NCI-H2029 (cell line): ENCODE measurements at regions not wholly inside any gene's neighbourhood (a gene's known extent, or its start where the extent isn't known, plus 50 kb on each side); places are given as distances from the start of the nearest gene placed in this dataset.

Experiments
- DNase-seq: peaks from one replicate; lab custom pipeline; 2025; lab: John Stamatoyannopoulos, UW

DNA sequence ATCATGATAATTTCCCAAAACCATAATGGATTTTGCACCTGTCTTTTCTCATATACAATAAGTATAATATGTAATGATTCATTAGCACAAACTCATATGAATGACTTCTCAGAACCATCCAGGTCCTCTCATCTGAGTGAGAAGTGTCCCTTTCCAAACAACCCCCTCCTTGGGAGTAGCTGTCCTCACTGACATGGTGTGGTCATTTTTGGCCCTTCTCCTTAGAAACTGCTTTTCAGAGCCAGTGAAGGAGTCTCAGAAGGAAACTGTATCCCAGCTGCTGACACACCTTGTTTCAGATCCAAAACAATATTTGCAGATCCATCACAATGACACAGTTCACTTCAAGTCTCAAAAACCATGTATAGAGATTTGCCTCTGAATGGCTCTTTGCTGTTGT is 95.5 kb downstream of the MIS18A start:
- DNase-seq: no peak

DNA sequence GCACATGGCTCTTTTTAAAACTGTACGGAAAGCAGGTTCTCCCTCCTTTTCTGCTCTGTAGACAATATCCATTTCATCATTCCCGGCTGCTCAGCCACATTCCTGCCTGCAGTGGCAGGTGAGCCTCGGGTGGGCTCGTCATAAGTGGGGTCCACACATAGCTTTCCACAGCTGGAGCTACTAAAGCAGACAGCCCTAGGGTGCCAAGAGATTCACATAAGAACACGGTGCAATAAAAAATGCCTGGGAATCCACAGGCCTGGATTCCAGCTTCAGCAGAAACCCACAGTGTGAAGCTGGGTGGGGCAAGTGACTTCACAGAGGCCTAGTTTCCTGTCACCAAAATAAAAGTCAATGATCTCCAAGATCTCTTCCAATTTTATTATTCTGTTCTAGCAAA is 96.4 kb downstream of the MIS18A start:
- no peak for DNase-seq

- no peak for DNase-seq
Observed at GRCh38 chr21:32181457-32181856, 97.4 kb downstream of the MIS18A start.

- no peak for DNase-seq
Observed at GRCh38 chr21:32174819-32175218, 104.0 kb downstream of the MIS18A start.

- no peak for DNase-seq
Observed at GRCh38 chr21:32173121-32173724, 105.6 kb downstream of the MIS18A start.

DNA sequence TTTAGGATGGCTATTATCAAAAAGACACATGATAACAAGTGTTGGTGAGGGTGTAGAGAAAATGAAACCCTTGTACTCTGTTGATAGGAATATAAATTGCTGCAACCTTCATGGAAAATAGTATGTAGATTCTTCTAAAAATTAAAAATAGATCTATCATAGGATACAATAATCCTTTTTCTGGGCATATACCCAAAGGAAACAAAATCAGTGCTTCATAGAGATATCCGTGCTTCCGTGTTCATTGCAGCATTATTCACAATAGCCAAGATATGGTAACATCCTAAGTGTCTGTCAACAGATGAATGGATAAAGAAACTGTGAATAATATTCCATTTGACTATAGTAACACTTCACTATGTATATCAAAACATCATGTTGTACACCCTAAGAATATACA is 106.7 kb downstream of the MIS18A start:
- no peak for DNase-seq

DNA sequence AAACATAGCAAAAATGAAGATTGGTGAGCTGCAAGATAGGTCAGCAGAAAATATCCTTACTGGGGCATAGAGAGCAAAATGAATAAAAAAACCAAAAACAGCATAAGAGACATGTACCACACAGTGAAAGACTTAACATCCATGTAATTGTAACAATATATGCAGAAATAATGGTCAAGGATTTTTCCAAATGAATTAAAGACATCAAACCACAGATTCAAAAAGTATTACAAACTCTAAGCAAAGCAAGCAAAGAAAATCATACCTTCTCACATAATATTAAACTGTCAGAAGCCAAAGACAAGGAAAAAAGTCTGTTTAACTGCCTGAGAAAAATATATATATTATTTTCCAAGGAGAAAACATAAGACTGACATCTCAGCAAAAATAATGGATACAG is 111.3 kb downstream of the MIS18A start:
- no peak for DNase-seq

DNA sequence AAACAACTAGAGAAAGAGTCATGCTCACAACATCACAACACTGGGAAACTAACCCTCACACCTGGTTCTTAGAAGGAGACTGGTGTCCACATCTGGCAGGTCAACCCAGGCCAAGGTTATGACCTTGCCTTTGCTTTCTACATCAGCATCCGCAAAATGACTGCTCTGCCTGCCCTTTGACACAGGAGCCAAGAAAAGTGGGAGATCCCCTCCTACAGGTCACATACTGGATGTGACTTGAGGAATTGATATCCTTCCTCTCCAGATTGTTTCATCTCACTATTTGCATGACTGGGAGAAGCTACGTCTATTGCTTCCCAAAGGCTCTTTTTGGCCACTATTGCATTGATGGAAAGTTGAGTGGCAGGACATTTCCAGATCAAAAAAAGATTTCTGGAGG is 115.5 kb downstream of the MIS18A start:
- no peak for DNase-seq

DNA sequence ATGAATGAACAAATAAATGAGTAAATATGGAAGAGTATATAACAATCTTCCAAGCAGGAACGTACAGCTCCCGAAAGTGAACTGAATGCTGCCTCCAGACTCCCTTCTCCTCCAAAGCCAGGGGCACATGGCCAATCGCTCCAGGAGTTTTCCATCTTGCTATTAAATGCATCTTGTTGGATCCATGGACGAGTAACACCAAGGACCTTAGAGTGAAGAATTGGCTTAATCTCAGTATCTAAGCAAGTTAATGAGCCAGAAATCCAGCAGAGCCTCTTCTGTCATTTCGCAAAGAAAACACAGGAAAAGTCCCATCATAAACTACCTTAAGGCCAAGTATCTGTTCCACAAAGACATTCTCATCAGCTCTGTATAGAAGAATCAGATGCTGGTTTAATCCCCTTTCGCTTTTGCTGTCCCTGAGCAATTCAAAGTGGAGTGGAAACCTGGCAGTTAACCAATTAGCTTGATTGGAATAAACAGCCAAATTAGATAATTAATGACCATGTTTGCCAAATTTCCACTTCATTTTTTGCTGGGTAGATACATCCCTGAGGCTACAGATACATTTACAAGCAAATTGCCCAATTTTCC is 116.0 kb downstream of the MIS18A start:
- no peak for DNase-seq

DNA sequence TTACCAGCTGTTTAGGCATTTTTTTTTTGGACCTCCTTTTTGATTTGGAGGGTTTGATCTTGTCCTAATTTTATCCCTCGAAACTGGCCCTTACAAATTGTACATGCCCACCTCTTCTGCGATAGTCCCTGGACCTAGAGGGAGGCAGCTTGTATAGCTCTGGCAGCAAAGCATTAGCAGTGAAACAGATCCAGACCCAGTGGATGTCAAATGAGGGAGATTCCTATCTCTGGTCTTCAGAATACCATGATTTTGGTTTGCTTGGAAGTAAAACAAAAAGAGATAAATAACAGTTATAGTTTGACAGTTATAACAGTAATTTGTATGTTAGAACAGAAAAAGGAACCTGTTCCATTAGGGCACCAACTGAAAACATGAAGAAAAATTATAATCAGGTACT is 123.6 kb downstream of the MIS18A start:
- no peak for DNase-seq

GRCh38 chr21:32147041-32147440 is 131.8 kb downstream of the MIS18A start:
- no peak for DNase-seq

GRCh38 chr21:32144851-32145250 is 134.0 kb downstream of the MIS18A start:
- DNase-seq: no peak

DNA sequence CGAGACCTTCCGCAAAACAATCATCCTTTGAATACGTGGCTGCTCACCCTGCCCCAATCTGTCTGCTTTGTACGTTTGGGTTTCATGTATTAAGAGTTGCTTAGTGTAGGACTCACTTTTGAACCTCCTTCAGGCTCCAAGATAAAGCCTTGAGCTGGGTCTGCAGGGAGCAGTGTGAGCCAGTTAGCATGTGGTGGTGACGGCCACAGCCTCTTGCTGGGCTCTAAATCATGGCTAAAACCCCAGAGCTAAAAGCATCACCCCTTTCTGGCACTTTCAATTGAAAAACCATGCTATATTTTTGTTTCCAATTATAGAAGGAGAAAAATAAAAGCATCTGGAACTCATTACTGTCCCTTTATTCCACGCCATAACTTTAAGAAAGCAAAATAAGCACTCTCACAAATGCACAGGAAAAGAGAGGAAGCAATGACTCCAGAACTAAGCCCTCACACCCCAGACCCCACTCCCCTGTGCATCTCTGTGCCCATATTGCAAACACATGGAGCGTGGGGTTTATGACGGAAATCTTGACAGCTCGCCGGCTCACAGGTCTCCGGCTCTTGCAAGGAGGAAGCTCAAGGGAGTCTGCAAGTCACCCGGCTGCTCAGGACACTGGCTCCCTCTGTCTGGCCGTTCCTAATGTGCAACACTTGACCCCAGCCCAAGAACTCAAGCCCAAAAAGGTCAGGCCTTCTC is 135.5 kb downstream of the MIS18A start:
- no peak for DNase-seq

DNA sequence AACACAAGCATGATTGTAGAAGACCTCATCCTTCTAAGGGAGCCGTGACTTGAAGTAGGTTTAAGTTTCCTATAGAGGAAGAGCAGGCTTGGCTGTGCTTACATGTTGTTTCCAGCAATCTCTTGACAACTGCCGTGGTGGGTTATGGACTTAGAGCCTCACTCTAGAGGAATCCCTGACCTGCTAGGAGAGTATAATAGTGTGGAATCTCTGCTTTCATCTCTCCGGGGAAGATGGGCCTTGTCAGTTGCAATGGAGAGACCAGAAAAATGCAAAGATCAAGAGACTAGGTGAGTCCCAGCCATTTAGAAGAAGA is 137.6 kb downstream of the MIS18A start:
- no peak for DNase-seq

DNA sequence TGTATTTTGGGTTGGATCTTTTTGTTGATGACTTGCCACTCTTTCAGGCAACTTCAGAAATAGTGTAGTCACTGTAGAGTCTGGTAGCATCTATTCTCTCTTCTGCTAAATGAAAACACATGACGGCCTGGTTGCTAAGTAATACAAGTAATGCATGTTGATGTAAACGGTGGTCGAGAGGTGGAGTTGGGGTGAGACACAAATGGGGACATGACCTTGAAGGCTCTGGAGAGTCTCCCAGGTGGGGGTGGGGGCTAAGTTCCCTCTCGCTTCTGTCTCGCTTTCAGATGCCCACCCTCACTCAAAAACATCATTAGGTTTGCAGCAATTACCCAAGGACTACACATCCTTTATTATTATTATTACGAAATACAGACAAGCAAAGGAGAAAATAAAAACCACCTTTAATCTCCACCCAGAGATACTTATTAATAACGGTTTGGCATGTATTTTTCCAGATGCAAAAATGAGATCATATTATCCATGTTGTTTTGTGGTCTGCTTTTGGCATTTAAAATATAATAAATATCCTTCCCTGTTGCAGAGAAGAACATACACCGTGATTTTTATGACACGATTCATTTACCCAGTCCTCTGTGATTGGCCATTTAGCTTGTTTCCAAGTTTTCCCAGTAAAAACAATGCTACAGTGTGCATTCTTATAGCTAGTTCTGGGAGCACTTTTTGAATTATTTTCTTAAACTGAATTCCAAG is 138.1 kb downstream of the MIS18A start:
- no peak for DNase-seq

GRCh38 chr21:32140151-32140550 is 138.7 kb downstream of the MIS18A start:
- no peak for DNase-seq

DNA sequence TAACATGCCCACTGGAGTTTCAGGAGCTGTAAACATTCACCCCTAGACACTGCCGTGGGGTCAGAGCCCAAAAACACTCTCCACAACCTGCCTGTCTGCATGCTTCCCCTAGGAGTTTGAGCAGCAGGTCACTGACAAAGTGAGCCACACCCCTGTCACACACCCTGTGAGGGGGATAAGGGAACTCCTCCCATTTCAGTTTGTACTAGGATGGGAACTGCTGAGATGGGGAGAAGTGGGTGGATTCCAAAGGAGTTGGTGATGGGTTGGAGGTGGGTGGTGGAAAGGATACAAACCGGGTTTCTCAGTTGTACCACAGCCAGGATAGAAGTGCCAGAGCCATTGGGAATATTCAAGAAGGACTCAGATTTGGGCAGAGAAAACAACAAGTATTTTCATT is 140.2 kb downstream of the MIS18A start:
- no peak for DNase-seq

DNA sequence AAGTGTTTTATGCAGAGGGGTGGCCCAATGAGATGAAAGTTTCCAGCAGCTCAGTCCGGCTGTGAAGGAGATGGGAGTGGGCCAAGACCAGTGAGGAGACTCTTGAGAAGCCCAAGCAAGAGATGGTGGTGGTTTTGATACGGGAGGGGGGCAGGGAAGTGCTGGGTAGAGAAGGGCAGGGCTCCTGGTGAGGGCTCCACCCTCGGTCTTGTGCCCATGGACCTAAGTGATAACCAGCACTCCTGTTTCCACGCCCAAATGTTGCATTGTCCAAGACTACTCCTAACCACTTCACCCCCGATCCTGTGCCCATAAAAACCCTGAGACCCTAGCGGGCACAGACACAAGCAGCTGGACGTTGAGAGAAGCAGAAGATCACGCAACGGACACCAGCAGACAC is 140.9 kb downstream of the MIS18A start:
- no peak for DNase-seq

- no peak for DNase-seq
Observed at GRCh38 chr21:32137266-32137665, 141.6 kb downstream of the MIS18A start.

DNA sequence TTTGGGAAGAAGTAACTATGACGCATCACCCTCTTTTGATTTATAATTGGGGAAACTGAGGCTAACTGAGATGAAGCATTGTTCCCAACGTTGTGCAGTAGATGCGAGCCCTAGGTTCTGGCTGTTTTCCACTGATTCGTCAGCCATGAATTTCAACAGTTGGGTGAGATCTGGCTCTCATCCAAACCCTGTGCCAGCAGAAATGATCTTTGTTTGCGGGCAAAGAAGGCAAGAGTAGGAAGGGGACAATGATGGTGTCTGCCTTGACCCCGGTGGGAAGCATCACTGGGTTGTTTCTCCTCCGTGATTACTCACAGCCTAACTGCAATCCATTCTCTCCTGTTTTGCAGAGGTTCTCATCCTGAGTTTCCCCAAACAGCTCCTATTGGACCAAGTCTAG is 142.3 kb downstream of the MIS18A start:
- peak; percentile 17 for DNase-seq

- no peak for DNase-seq
Observed at GRCh38 chr21:32135401-32136363, 143.2 kb downstream of the MIS18A start.
